GM21381 (cell line): ENCODE measurements at regions not wholly inside any gene's neighbourhood (a gene's known extent, or its start where the extent isn't known, plus 50 kb on each side); places are given as distances from the start of the nearest gene placed in this dataset.
A peak's percentile ranks its signal among the peaks of the same experiment; 100 is the strongest.

ENCODE experiments used
- ATAC-seq: cut with Tn5 transposase; IDR thresholded peaks from one replicate; pipeline ENCODE4 v1.9.1; 2021; ENCODE audit warnings: mild to moderate bottlenecking, moderate library complexity; ENCODE audit not compliant: unreplicated experiment

DNA sequence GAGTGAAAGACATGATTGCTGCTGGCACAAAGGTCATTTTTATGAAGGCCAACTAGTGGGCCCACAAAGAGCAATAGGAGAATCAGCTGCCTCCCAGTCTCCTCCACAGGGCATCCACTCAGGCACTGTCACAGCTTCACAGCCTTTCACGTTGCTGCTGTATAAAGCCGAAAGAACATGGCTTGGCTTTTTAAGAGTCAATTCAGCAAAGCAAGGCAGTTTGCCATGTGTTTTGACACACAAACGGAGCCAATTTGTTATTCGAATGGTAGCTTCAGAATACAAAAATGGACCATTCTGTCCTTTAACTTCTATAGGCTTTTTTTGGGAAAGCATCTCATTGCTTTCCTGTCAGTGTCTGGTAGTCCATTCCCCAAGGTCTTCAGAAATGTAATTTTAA lies 283.4 kb upstream of the PARD3B start:
- no peak for ATAC-seq

DNA sequence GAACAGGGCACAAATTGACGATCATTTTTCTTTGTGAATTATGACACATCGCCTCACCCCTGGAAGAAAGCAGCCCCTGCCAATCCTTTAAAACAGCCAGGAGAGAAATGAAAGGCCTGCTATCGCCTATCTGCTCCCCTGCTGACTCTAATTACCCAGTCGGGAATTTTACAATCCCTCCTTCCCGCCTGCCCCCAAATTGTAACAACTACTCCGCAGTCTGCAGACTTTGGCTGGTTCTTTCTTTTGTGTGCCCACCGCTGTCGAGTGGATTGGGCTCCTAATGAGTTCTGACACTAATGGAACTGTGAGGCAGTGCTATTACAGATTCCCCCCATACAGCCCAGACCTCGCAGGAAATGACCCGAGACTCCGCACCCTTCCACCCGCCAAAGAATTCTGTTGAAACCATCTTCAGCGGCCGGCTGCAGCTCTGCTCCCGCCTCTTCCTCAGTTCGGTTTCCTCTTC lies 281.2 kb upstream of the PARD3B start:
- no peak for ATAC-seq

DNA sequence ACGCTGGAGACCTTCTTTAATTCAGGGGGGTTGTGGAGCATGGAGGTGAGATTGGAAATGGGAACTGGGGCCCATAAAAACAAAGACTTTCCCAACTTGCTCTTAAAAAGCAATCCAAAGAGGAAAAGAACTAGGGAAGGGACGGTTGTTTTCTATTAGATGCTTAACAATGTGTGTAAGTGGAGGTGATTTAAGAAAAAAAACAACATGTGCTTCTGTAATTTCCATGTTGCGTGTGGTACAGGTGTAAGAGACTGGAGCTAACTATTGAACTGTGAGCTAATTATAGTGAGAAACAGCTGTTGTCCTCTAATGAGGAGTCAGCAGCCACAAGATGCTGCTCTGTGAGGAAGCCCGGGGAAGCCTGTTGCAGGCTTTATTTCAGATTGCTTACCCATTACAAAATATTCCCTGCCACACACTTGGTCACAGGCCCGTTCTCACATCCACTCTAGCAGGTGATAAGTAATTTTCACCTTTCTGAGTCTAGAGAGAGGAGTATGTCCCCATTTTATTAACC lies 280.6 kb upstream of the PARD3B start:
- no peak for ATAC-seq

DNA sequence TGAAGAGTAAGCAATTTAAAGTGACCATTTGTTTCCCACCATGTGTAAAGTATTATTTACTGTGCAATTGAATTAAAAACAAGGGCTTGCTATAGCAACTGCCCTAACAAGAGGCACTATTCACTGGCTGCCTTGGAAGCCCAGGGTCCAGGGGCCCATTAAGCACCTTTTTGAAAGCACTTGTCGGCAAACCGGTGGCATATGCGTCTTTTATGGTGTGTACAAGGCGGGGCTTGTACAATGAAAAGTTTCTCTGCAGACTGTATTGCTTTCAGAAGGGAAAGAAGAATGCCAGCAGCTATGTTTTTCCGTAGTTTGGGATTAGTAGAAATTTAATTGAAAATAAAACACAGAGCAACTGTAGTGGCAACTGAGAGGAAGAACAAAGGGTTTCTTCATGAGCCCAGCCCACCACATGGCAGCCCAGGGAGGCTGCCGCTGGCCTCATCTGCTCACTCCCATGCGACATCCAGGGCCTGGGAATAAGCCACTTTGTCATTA lies 279.5 kb upstream of the PARD3B start:
- ATAC-seq, result no peak

DNA sequence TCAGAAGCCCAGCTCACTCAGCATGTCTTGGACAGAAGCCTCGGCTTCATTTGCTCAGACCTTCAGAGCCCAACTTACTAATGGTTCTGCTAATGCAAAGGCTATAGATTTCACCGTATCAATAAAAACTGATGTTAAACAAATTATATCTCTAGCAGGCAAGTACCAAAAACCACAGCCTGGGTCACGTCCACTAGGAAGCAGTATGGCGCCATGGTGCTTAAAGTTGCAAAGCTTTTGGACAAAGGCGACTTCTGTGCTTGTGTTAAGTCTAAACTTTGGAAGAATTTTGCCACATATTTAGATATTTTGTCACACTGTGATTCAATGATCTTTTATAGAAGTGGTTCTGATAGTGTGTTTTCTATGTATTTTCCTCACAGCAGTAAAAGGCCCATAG lies 276.8 kb upstream of the PARD3B start:
- ATAC-seq, result no peak

DNA sequence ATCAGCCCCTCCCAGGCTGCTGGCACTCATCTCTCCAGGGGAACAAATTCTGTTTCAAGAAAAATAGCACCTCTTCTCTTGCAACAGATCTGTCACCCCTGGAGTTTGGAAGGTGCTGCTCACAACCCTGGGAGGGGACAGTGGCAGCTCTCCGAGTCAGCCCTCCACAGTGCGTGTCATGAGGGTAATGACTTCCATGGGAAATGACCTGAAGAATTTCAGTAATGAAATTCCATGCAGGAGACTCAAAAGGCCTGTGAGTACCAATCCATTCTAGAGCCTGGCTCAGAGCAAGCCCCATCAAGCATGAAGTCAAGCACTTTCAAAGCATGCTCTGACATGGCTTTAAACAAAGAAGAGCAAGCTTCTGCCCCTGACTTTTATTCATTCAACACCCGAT lies 276.3 kb upstream of the PARD3B start:
- ATAC-seq, result no peak

DNA sequence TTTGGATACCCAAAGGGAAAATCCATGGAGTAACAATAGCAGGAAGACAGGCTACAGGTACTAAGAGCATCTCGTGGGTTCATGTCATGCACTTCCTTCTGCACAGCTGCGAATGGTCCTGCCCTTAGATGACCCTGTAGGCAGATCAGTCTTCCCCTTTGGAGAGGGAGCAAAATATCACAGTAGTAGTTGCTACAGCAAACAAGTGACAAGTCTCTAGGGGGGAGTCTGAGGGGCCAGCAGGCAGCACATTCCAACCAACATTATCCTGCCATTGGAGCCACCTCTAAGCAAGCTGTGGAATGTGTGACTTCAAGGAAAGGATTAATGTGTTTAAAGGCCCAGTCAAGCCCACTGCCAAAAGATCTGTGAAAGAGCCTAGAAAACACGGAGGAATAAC lies 273.2 kb upstream of the PARD3B start:
- no peak for ATAC-seq

DNA sequence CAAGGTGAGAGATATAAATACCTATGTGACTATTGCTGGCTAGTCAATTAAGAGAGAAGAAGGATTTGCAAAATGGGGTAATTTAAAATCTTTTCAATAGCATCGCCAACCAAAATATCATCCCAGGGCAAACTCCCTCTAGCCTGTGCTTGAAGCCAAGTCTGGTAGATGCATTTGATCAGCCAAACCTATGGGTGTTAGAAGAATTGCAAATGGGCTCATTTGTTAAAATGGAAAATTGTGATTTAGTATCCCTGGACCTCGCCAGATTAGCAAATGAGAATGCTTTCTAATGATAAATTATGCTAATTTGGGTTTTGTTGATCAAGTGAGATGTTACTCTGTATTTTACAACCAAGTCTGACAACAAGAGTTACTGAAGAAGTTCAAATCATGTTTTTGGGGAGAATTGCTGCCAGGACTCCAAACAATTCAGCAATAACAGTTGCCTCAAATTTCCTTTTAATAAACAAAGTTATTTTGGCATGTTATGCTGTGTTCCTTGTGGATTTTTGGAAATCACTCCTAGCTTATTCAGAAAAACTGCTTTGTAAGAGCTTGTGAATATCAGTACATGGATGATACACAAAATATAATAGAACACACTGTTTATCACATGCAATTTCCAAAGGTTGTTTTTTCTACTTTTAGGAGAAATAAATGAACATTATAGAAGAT lies 272.5 kb upstream of the PARD3B start:
- no peak for ATAC-seq

DNA sequence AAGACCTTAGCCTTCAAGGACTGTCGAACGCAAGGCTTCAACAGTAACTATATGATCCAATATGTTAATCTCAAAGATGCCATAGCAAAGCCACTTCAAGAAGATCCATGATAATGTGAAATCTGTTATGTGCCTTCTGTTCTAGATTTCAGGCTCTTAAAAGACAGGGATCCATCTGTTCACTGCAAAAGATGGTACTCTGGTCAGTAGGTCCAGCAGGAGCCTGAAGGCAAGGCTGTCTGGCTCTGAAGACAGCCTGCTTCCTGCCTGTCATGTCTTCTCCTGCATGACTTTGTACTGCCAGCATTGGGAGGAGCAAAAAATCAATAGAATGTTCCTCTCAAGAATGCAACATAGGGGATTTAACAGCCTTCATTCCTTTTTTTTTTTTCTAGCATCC lies 270.8 kb upstream of the PARD3B start:
- ATAC-seq, result no peak

DNA sequence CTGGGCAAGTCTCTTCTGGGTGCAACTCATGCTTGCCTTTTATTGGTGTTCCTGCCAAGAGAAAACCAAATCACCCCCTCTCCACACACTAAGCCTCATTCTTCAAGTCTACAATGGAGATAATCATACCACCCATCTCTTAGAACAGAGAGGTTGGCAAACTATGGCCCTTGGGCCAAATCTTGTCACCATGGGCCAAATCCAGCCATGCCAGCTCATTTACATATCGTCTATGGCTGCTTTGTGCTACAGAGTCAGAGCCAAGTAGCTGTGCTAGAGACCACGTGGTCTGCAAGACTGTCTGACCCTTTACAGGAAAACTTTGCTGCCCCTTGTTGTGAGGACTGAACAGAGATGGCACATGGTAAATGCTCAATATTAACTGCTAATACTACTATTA lies 270.3 kb upstream of the PARD3B start:
- no peak for ATAC-seq

DNA sequence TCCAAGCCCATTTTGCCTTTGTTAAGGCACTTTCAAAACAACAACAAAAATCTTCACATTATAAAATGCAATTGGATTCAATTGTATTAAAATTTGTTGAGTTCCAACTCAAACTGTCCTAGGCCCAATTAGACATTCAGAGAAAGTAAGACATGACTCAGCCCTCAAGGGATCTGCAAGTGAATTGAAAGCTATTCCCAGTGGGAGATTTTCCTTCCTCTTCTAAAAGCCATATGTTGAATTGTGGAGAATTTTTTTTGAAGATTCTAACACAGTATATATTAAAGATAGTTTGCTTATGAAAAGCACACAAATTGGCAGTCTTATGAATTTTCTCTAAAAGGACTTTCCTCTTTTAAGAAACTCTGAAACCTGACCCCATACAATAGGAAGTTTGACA lies 268.0 kb upstream of the PARD3B start:
- no peak for ATAC-seq

DNA sequence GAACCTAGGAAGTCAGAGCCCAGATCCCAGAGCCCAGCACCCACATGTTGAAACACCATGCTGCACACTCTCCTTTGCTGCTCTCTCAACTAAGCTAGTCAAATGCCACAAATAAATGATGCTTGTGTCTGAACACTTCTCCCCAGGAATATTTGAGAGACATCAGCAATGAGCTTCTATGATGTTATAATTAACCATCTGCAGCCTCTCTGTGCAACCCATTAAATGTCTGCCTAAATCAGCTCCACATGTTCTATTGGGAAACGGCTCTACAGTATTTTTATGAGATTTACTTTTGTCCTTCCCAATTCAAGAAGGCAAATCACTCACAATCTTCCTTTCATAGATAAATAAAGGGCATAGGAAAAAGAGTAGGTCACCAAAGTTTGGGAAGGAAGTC lies 266.8 kb upstream of the PARD3B start:
- ATAC-seq, result no peak

DNA sequence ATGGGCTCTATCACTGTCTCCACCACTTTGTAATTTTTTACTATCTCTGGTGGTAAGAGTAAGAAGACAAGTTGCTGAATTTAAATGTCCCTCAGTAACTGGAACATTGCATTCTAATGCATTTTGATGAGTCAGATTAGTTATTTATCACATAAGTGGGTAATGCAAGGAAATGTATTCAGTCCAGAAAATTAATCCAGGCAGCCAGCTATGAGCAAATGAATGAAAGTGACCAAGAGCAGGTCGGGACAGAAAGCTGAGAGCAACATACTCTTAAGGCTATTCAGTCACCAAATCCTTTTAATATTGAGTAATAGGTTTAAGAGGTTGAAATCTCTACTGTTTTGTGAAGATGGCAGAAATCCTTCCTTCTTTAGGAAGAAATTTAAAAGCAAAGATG lies 265.5 kb upstream of the PARD3B start:
- no peak for ATAC-seq

DNA sequence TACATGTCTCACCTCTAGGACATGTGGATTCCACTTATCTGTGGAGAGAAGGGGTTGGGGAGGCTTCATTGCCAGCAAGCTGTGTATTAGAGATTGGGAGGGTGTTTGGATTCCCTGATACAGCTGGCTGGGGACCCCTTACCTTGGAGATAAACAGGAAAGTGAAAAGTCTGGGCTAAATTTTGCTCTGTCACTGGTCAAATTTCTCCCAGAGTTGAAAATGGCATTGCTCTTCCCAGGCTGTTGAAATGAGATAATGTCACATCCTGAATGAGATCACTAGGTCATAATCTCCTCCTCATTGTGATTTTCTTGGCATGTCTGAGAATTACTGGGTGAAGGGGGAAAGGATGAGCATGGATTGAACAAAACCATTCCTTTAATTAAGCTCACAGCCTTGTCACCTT lies 265.0 kb upstream of the PARD3B start:
- no peak for ATAC-seq

DNA sequence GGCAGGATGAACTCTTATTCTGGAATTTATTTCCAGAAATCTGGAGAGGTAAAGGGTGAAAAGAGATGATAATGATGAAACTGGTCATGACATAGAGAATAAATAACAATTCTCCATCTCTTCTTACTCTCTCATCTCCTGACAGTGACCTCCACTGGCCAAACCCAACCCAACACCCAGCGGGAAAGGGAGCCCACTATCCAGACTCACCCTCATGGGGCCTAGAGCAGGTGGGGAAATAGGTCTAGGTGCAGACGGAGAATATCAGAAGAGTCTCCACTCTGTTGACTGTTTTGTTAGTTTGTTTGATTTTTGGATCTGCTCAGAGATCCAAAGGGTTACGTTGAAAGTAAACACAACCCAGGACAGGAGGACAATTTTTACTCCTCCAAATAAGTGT lies 263.2 kb upstream of the PARD3B start:
- ATAC-seq, result no peak

DNA sequence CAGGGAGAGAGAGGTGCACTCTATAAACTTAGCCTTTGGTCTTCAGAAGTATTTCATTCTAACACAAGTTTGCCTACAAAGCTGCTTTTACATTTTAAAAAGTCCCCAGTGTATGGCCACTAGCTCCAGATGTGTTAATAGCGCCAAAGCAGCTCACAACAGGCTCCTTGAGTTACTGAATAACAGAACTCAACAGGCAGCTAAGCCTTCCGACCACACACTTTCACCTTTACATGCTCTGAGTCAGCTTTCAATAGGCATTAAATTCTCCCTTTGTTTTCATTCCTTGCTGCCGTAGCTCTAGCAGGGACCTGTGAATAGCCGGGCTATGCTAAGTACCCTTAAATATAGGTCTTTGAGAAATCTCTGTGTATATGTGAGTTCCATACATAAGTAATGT lies 262.8 kb upstream of the PARD3B start:
- peak; percentile 65 for ATAC-seq

DNA sequence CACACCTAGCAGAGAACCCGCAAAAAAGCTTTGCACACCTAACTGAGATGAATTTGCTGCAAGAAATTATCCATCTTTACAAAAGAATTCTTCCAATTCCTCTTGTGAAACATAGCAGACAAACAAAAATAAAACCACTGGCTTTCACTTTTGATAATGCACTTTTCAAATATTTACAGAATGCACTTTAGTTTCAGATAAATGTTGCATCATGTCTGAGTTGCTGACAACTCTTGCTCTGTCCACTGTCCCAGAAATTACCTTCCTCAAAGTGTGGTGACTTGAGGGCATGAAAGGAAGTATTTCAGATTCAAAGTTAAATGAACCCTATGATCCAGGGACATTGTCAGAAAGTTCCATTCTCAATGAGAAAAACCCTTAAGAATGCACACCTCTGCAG lies 256.2 kb upstream of the PARD3B start:
- no peak for ATAC-seq

DNA sequence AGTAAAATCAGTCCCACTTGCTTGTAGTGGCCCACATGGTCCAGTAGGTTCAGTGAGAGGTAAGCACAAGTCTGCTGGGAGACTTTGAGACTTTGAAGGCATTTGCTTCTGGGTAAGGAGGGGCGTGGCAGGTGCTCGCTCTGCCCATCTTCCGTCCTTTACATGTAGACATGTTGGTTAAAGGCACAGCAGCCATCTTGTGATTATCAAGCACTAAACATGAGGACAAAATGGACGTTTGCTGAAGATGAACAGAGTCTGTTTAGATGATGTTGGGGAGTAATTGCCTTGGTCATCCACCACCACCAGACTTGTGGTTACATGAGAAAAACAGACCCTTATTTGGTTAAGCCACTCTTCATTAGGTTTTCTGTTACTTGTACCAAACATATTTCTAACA lies 252.8 kb upstream of the PARD3B start:
- ATAC-seq, result no peak

DNA sequence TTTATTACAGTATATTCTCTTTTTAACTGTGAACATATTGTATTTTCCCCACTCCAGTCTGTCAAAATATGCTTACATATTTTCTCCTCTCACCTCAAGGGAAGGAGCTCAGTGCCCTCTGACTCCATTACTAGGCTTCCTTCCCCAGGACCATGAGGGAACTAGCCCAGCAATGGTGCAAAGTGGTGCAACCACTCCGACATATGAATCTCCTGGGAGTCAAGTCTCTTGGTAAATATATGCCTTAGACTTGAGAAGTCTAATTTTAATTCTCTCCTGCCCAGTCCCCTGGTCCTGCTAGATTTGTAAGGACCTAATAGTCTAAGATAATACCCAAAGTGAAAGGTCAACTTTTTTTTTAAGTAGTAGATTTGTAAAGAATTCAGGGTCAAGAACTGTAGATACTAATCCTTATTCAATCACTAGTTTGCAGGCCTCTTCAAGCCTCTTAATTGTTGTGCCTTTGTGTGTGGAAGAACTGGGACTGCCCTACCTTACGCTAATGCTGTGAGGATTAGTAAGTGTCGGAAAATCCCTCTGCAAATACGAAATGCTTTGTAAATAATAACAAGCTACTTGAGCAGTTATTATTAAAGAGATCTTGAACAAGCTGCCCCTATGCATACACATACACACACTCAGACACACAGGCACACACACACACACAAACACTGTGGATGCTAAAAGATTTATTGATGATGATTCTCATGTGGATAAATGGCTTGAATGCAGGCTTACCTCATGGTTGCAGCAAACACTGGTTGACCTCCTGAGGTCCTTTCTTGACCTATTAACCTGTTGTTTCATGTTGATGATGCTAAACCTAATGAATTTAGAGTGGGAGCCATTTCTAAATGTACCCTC lies 251.2 kb upstream of the PARD3B start:
- ATAC-seq, result no peak

DNA sequence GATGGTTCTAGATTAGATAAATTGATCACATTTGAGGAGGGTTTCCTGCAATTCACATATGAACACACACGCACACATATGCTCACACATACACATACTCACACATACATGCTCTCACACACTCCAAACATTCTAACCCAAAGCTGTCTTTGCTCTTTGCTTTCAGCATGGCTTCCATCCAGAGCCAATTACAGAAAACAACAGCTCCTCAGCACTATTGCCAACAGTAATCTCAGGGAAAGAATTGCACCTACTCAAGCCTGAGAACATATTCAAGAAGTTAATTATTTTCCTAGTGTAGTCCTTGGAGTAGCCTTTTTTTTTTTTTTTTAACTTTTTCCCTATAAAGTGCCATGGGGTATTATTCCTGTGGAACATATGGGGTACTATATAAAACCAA lies 246.9 kb upstream of the PARD3B start:
- no peak for ATAC-seq

DNA sequence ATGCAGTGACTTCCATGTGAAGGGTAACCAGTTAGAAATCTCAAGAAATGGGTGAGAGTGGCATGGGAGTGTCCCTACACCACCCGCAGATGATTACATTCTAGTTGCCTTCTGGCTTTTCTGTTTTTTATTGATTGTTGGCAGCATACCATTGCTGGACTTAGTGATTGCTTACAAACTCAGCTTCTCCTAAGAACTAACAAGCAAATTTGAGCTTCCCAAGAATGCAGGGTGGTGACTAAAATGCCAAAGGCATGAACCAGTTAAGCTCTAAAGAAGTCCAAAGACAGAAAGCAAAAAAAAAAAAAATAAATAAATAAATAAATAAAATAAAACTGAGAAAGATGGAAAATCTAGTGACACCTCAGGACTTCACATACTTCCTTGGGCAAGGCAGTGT lies 245.5 kb upstream of the PARD3B start:
- no peak for ATAC-seq

DNA sequence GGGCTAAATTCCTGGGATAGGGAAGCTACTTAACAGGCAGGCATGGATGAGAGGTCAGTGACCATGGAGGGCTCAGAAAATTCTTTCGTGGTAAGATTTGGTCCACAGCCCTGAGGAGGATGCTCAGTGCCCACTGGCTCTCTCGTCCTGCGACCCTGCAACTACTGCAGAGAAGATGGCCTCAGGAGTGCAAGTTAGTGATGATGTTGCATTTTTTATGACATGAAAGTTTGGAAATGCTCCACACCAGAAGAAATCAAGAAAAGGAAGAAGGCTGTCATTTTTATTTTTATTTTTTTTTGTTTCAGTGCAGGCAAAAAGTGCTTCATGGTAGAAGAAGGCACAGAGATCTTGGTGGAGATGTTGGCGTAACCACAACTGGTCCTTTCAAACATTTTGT lies 238.6 kb upstream of the PARD3B start:
- ATAC-seq, result no peak
